ENCODE measurements at regions not wholly inside any gene's neighbourhood (a gene's known extent, or its start where the extent isn't known, plus 50 kb on each side); places are given as distances from the start of the nearest gene placed in this dataset.

DNA sequence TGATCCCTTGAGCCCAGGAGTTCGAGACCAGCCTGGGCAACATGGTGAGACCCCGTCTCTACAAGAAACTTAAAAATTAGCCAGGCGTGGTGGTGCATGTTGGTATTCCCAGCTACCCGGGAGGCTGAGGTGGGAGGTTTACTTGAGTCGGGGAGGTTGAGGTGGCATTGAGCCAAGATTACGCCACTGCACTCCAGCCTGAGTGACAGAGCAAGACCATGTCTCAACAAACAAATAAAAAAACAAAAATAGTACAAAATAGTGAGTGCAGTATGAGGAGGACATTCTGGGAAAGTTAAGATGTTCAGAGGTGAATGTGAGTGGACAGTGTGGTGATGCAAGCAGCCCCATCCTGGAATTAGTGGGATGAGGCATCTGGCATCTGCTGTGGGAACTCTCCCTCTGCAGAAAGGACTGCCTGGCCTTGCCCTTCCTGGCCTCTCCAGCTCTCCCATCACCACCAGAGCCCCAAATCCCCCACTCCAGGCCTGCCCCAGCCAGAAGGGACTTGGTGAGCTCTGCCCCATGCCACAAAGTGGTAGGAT, 96.6 kb upstream of the PARD3 start:
- H3K27ac ChIP-seq (ENCODE audit: low read length), result no peak overlapping the region
- ATAC-seq (no peak), DNase-seq (ENCODE audit: low read depth, low spot score) (no peak)
- in situ Hi-C loops (cut with HindIII; ENCODE audit: low pct_unique_long_range_greater_than_20kb, low sequenced_read_pairs), result no loop called here
- intact Hi-C loops (cut with micrococcal nuclease; ENCODE audit: unreplicated experiment), result no loop called here
- BruUV-seq (replicated peaks), result no TSS peak
- POLR2A ChIA-PET, result no interaction called here
- TF ChIP-seq TCF7L2 (IDR thresholded peaks at IDR 0.05; ENCODE audit: low read depth, low read length) (no peak), CTCF (IDR thresholded peaks at IDR 0.05) (no peak), SIN3A (IDR thresholded peaks at IDR 0.05; ENCODE audit: borderline replicate concordance, insufficient read depth, low read depth, low read length) (no peak), POLR2AphosphoS5 (IDR thresholded peaks at IDR 0.05; ENCODE audit: low read depth, low read length) (no peak)
- TF ChIP-seq, protein P1, sequence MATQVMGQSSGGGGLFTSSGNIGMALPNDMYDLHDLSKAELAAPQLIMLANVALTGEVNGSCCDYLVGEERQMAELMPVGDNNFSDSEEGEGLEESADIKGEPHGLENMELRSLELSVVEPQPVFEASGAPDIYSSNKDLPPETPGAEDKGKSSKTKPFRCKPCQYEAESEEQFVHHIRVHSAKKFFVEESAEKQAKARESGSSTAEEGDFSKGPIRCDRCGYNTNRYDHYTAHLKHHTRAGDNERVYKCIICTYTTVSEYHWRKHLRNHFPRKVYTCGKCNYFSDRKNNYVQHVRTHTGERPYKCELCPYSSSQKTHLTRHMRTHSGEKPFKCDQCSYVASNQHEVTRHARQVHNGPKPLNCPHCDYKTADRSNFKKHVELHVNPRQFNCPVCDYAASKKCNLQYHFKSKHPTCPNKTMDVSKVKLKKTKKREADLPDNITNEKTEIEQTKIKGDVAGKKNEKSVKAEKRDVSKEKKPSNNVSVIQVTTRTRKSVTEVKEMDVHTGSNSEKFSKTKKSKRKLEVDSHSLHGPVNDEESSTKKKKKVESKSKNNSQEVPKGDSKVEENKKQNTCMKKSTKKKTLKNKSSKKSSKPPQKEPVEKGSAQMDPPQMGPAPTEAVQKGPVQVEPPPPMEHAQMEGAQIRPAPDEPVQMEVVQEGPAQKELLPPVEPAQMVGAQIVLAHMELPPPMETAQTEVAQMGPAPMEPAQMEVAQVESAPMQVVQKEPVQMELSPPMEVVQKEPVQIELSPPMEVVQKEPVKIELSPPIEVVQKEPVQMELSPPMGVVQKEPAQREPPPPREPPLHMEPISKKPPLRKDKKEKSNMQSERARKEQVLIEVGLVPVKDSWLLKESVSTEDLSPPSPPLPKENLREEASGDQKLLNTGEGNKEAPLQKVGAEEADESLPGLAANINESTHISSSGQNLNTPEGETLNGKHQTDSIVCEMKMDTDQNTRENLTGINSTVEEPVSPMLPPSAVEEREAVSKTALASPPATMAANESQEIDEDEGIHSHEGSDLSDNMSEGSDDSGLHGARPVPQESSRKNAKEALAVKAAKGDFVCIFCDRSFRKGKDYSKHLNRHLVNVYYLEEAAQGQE (IDR thresholded peaks at IDR 0.05; ENCODE audit: insufficient read depth in 1 of 2, low read depth in 2 of 2, low read length in 1 of 2), result no peak
- no peak overlapping the region for H3K4me3 ChIP-seq (ENCODE audit: low read depth in 2 of 2, low read length in 2 of 2)
- no peaks in the 10 kb centered on the region for H3K27me3 ChIP-seq (ENCODE audit: control insufficient read depth, insufficient read depth, low read length)
- no peaks in the 10 kb centered on the region for H3K4me1 ChIP-seq (ENCODE audit: control insufficient read depth, insufficient read depth, low read length)
- CTCF ChIA-PET, result no interaction called here
- H3K9me3 ChIP-seq (ENCODE audit: control insufficient read depth, insufficient read depth, low read depth, low read length), result no peaks in the 10 kb centered on the region
- no peaks in the 10 kb centered on the region for H3K36me3 ChIP-seq (ENCODE audit: control insufficient read depth, insufficient read depth, low read length)

DNA sequence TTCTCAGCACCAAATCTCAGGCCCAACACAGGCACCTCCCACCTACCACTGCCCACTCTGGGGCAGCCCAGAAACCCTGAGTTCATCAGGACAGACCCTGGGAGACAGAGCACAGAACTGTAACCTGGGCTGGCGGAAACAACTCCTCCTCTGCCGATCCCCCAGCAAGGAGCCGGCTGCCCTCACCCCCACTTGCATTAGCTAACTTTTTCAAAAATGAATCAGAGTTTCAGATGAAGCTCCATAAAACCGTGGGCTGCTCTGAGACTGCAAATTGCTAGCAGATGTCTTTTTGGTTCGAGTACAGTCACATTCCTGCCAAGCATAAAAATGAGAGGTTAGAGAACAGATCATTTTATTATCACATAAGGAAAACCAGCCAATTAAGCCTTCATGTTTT, 93.4 kb upstream of the PARD3 start:
- ATAC-seq (no peak), DNase-seq (ENCODE audit: low read depth, low spot score) (no peak)
- no peaks in the 10 kb centered on the region for H3K4me1 ChIP-seq (ENCODE audit: control insufficient read depth, insufficient read depth, low read length)
- no peak for TF ChIP-seq CTCF (IDR thresholded peaks at IDR 0.05)
- TF ChIP-seq TCF7L2 (IDR thresholded peaks at IDR 0.05; ENCODE audit: low read depth, low read length), result no peak
- TF ChIP-seq, protein P1 (IDR thresholded peaks at IDR 0.05; ENCODE audit: insufficient read depth in 1 of 2, low read depth in 2 of 2, low read length in 1 of 2), result no peak
- TF ChIP-seq POLR2AphosphoS5 (IDR thresholded peaks at IDR 0.05; ENCODE audit: low read depth, low read length), result no peak
- POLR2A ChIA-PET, result no interaction called here
- intact Hi-C loops (cut with micrococcal nuclease; ENCODE audit: unreplicated experiment) (no loop called here), in situ Hi-C loops (cut with HindIII; ENCODE audit: low pct_unique_long_range_greater_than_20kb, low sequenced_read_pairs) (no loop called here)
- H3K27ac ChIP-seq (ENCODE audit: low read length), result no peak overlapping the region
- CTCF ChIA-PET, result no interaction called here
- BruUV-seq (replicated peaks), result no TSS peak
- H3K9me3 ChIP-seq (ENCODE audit: control insufficient read depth, insufficient read depth, low read depth, low read length), result no peaks in the 10 kb centered on the region
- H3K36me3 ChIP-seq (ENCODE audit: control insufficient read depth, insufficient read depth, low read length), result no peaks in the 10 kb centered on the region
- H3K27me3 ChIP-seq (ENCODE audit: control insufficient read depth, insufficient read depth, low read length), result no peaks in the 10 kb centered on the region
- no peak overlapping the region for H3K4me3 ChIP-seq (ENCODE audit: low read depth in 2 of 2, low read length in 2 of 2)
